ENCODE measurements at regions not wholly inside any gene's neighbourhood (a gene's known extent, or its start where the extent isn't known, plus 50 kb on each side); places are given as distances from the start of the nearest gene placed in this dataset.

- TF ChIP-seq CTCF (IDR thresholded peaks at IDR 0.05) = no peak
These were observed 189.3 kb downstream of the POU4F1 start for GRCh38 chr13:78413887-78414553.

GRCh38 chr13:78410847-78411246, 192.5 kb downstream of the POU4F1 start:
- TF ChIP-seq CTCF (IDR thresholded peaks at IDR 0.05) = no peak

GRCh38 chr13:78410164-78410563, 193.2 kb downstream of the POU4F1 start:
- TF ChIP-seq CTCF (IDR thresholded peaks at IDR 0.05) = no peak

- no peak; the same call in 1 of the 2 replicates for TF ChIP-seq CTCF (IDR thresholded peaks at IDR 0.05)
These were observed 194.2 kb downstream of the POU4F1 start for GRCh38 chr13:78409172-78409571.

- no peak for TF ChIP-seq CTCF (IDR thresholded peaks at IDR 0.05)
These were observed 198.4 kb downstream of the POU4F1 start for GRCh38 chr13:78404846-78405360.

GRCh38 chr13:78402708-78403400, 200.5 kb downstream of the POU4F1 start:
- no peak for TF ChIP-seq CTCF (IDR thresholded peaks at IDR 0.05)

- TF ChIP-seq CTCF (IDR thresholded peaks at IDR 0.05) = no peak
These were observed 201.3 kb downstream of the POU4F1 start for GRCh38 chr13:78401873-78402707.

All from LNCAP (cell line).